H1 (cell line): ENCODE measurements at regions not wholly inside any gene's neighbourhood (a gene's known extent, or its start where the extent isn't known, plus 50 kb on each side); places are given as distances from the start of the nearest gene placed in this dataset.

ENCODE experiments used
- CEBPB ChIP-seq: IDR thresholded peaks from 2 replicates; pipeline ENCODE4 v1.6.1; 2012; ENCODE audit warnings: low read depth, low read length
- POU5F1 ChIP-seq: IDR thresholded peaks from 2 replicates; pipeline ENCODE4 v1.6.1; 2011; ENCODE audit warnings: low read depth, mild to moderate bottlenecking, low read length, moderate library complexity
- SIX5 ChIP-seq: IDR thresholded peaks from 2 replicates; pipeline ENCODE4 v1.6.1; 2011; ENCODE audit warnings: mild to moderate bottlenecking, low read depth, low read length
- TAF1 ChIP-seq: IDR thresholded peaks from 2 replicates; pipeline ENCODE4 v1.6.1; 2011; ENCODE audit warnings: mild to moderate bottlenecking, low read depth, low read length

DNA sequence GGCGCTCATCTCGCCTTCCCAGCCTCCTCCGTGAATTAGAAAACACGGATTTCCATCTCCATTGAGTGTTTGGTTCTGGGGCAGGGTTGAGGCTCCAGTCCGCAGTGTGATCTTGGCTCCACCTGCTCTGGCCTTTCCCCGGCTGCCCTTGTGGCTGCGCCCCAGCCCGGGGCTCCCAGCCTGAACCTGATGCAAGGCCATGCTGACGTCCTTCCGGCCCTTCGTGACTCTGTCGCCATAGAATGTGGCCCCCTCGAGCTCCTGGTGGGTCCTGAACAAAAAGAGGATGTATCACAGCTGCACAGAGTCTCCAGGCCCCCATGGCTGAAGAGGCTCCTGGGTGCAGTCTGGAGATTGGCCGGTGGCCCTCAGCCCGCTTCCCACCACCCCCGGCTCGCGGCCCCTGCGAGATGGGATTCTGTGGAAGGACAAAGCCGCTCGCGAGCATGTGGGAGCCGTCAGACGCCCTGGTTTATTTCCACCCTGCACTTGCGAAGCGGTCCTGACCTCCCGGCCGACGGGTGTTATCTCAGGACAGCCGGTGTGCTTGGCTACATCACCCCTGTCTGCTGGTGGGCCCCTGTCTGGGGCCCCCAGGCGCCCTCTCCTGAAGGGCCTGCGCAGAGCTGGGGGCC lies 1214.0 kb downstream of the BRD1 start:
- TF ChIP-seq CEBPB, result no peak
- no peak for TF ChIP-seq POU5F1
- no peak for TF ChIP-seq TAF1
- no peak for TF ChIP-seq SIX5
